CD14-positive monocyte (primary cell): ENCODE measurements at regions not wholly inside any gene's neighbourhood (a gene's known extent, or its start where the extent isn't known, plus 50 kb on each side); places are given as distances from the start of the nearest gene placed in this dataset.

ENCODE experiments used
- DNase-seq, 3 donors: peaks; one replicate each; pipeline ENCODE4 v3.0.0-alpha.2; 2011 to 2022
- H2AFZ ChIP-seq: 2 replicates; pipeline ENCODE4 v1.6.0; 2012; ENCODE audit warnings: mild to moderate bottlenecking, low read depth, low read length, inconsistent platforms; ENCODE audit not compliant: insufficient read depth, poor library complexity, severe bottlenecking
- H3K27ac ChIP-seq, 2 donors: 1 replicate in 1 of 2; 2 replicates in 1 of 2; pipeline ENCODE4 v1.5.1; 2012 to 2013; ENCODE audit warnings: low read length in 2 of 2, control low read depth in 1 of 2, inconsistent platforms in 1 of 2, low read depth in 1 of 2, mild to moderate bottlenecking in 1 of 2
- H3K27me3 ChIP-seq, 2 donors: one replicate each; pipeline versions ENCODE4 v1.6.0 to v1.6.1; 2011 to 2013; ENCODE audit warnings: low read length in 2 of 2; ENCODE audit not compliant: control insufficient read depth in 2 of 2, insufficient read depth in 2 of 2
- H3K36me3 ChIP-seq, 2 donors: replicated peaks in 1 of 2; 1 replicate in 1 of 2; 2 replicates in 1 of 2; pipeline versions ENCODE4 v1.5.1 to v1.6.1; 2012 to 2013; ENCODE audit warnings: low read length in 2 of 2, control low read depth in 1 of 2, inconsistent platforms in 1 of 2, mild to moderate bottlenecking in 1 of 2; ENCODE audit not compliant: insufficient read depth in 2 of 2, control insufficient read depth in 1 of 2
- H3K4me1 ChIP-seq, 2 donors: 1 replicate in 1 of 2; 2 replicates in 1 of 2; pipeline versions ENCODE4 v1.5.1 to v1.6.1; 2012 to 2013; ENCODE audit warnings: low read length in 2 of 2, control low read depth in 1 of 2, inconsistent platforms in 1 of 2, mild to moderate bottlenecking in 1 of 2, moderate library complexity in 1 of 2; ENCODE audit not compliant: insufficient read depth in 2 of 2, control insufficient read depth in 1 of 2
- H3K4me2 ChIP-seq: replicated peaks from 2 replicates; pipeline ENCODE3; 2012; ENCODE audit warnings: low read length, moderate library complexity, mild to moderate bottlenecking; ENCODE audit not compliant: poor library complexity, severe bottlenecking; ENCODE audit errors: extremely low read depth
- H3K4me3 ChIP-seq, 3 experiments: fragments of 200-600 bp in 1 of 3; sonication (generic) in 1 of 3; replicated peaks in 1 of 3; 1 replicate in 2 of 3; 2 replicates in 1 of 3; pipeline ENCODE4 v1.5.1; 2011 to 2013; ENCODE audit warnings: low read length in 3 of 3, mild to moderate bottlenecking in 3 of 3, control low read depth in 2 of 3, low read depth in 2 of 3, inconsistent platforms in 1 of 3, moderate library complexity in 1 of 3
- H3K79me2 ChIP-seq: 2 replicates; pipeline ENCODE4 v1.6.0; 2012; ENCODE audit warnings: mild to moderate bottlenecking, control low read depth, inconsistent platforms, low read length, moderate library complexity; ENCODE audit not compliant: insufficient read depth
- H3K9ac ChIP-seq: 2 replicates; pipeline ENCODE4 v1.6.0; 2017; ENCODE audit warnings: low read length, mild to moderate bottlenecking; ENCODE audit not compliant: insufficient read depth, poor library complexity, severe bottlenecking
- H3K9me3 ChIP-seq, 2 donors: replicated peaks in 1 of 2; 1 replicate in 1 of 2; 2 replicates in 1 of 2; pipeline versions ENCODE4 v1.5.1 to v1.6.1; 2012 to 2013; ENCODE audit warnings: low read length in 2 of 2, control low read depth in 1 of 2; ENCODE audit not compliant: control insufficient read depth in 1 of 2, insufficient read depth in 1 of 2
- H4K20me1 ChIP-seq: 2 replicates; pipeline ENCODE4 v1.6.0; 2012; ENCODE audit warnings: mild to moderate bottlenecking, low read length, control low read depth, moderate library complexity; ENCODE audit not compliant: insufficient read depth
- H3K27ac Mint-ChIP-seq, 7 donors: one replicate each; pipeline ENCODE4 v1.8.0; 2020; ENCODE audit warnings: mild to moderate bottlenecking in 7 of 7, mixed read lengths in 7 of 7, moderate library complexity in 6 of 7, inconsistent platforms in 2 of 7
- H3K27me3 Mint-ChIP-seq, 3 donors: one replicate each; pipeline ENCODE4 v1.8.0; 2021 to 2022; ENCODE audit warnings: low read depth in 3 of 3, mild to moderate bottlenecking in 3 of 3, mixed read lengths in 3 of 3, moderate library complexity in 3 of 3, inconsistent platforms in 1 of 3
- H3K36me3 Mint-ChIP-seq, 2 donors: one replicate each; pipeline ENCODE4 v1.8.0; 2020; ENCODE audit warnings: mixed read lengths in 2 of 2, inconsistent platforms in 1 of 2, mild to moderate bottlenecking in 1 of 2
- H3K4me1 Mint-ChIP-seq: one replicate; pipeline ENCODE4 v1.8.0; 2020; ENCODE audit warnings: mild to moderate bottlenecking, mixed read lengths
- H3K4me3 Mint-ChIP-seq, 2 donors: one replicate each; pipeline ENCODE4 v1.8.0; 2020; ENCODE audit warnings: mild to moderate bottlenecking in 2 of 2, mixed read lengths in 2 of 2, moderate library complexity in 1 of 2
- H3K9me3 Mint-ChIP-seq, 7 donors: one replicate each; pipeline ENCODE4 v1.8.0; 2020 to 2022; ENCODE audit warnings: mixed read lengths in 7 of 7, mild to moderate bottlenecking in 6 of 7, moderate library complexity in 6 of 7, inconsistent platforms in 2 of 7
- WGBS: methylation state at CpG from one replicate; pipeline ENCODE4 v1.1.5; 2013; ENCODE audit warnings: missing lambda C conversion rate; ENCODE audit not compliant: insufficient coverage; 5-methylcytosine and 5-hydroxymethylcytosine counted together
- intact Hi-C, 2 donors: fragments of 100-400 bp; cut with micrococcal nuclease; formaldehyde crosslinking; loops; one replicate each; pipeline versions ENCODE4 v1.15.0 to v1.15.1; 2023
- TF ChIP-seq, protein P1 (sequence below): fragments of 200-600 bp; IDR thresholded peaks from one replicate; pipeline ENCODE4 v1.8.0; 2022; ENCODE audit warnings: antibody characterized with exemption, mild to moderate bottlenecking

DNA sequence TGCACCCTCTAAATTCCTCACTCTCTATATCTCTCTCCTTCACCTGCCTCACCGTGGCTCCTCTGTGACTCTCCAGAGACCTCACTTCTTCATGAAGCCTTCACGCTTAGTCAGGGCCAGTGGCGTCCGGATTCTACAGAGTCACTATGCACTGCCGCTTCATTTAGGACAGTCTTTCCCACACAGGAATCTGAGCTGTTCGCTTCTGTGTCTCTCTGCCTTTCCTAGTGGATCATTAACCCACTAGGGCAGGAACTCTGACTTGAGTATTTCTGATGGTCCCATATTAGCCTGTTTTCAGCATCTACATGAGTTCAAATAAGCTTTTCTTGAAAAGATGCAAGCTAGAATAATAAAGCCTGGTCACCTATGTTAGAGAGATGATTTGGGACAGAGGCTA, 180.2 kb upstream of the DOK6 start:
- H3K4me2 ChIP-seq, result no peak overlapping the region
- no peak for DNase-seq
- intact Hi-C loops, result no loop called here
- no peak overlapping the region for H3K9ac ChIP-seq
- no peaks in the 10 kb centered on the region for H3K4me1 Mint-ChIP-seq
- H3K27ac ChIP-seq, result no peak overlapping the region
- peaks cover 0 to 3% of the 10 kb centered on the region in 2 donors for H3K9me3 ChIP-seq
- H4K20me1 ChIP-seq, result no peaks in the 10 kb centered on the region
- peaks cover 0 to 10% (median 3%) of the 10 kb centered on the region in 7 donors for H3K9me3 Mint-ChIP-seq
- peaks cover 0 to 1% (median 0%) of the 10 kb centered on the region in 3 donors for H3K27me3 Mint-ChIP-seq
- H2AFZ ChIP-seq, result no peak overlapping the region
- H3K27me3 ChIP-seq, result no peaks in the 10 kb centered on the region
- H3K4me3 ChIP-seq, result no peak overlapping the region
- H3K4me1 ChIP-seq, result no peaks in the 10 kb centered on the region
- no peaks in the 10 kb centered on the region for H3K36me3 ChIP-seq
- H3K36me3 Mint-ChIP-seq, result no peaks in the 10 kb centered on the region
- no peaks in the 10 kb centered on the region for H3K79me2 ChIP-seq
- WGBS, result 92% methylated on average over 6 of the region's 6 CpGs
- TF ChIP-seq, protein P1, sequence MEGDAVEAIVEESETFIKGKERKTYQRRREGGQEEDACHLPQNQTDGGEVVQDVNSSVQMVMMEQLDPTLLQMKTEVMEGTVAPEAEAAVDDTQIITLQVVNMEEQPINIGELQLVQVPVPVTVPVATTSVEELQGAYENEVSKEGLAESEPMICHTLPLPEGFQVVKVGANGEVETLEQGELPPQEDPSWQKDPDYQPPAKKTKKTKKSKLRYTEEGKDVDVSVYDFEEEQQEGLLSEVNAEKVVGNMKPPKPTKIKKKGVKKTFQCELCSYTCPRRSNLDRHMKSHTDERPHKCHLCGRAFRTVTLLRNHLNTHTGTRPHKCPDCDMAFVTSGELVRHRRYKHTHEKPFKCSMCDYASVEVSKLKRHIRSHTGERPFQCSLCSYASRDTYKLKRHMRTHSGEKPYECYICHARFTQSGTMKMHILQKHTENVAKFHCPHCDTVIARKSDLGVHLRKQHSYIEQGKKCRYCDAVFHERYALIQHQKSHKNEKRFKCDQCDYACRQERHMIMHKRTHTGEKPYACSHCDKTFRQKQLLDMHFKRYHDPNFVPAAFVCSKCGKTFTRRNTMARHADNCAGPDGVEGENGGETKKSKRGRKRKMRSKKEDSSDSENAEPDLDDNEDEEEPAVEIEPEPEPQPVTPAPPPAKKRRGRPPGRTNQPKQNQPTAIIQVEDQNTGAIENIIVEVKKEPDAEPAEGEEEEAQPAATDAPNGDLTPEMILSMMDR, result no peak
- H3K4me3 Mint-ChIP-seq, result no peak overlapping the region
- no peak overlapping the region for H3K27ac Mint-ChIP-seq

DNA sequence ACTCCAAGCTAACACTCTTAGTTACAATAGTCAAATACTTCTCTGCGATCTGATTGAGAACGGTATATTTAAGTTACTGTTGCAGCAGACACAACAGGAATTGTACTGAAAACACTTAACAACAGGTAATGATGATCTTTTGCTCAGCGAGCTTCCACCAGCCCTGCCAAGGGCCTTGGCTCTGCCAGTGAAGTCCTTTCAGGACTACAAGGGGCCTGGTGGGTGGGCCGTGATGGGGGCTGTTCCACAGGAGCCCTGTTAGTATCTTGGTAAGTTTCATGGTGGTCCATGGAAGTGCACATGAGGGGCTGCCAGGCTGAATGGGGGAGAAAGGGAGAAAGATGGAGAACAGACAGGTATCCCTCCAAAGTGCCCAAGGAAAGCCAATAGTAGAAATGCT, 178.6 kb upstream of the DOK6 start:
- no peak overlapping the region for H2AFZ ChIP-seq
- no peak overlapping the region for H3K4me3 ChIP-seq
- no peaks in the 10 kb centered on the region for H3K79me2 ChIP-seq
- peaks cover 0 to 3% of the 10 kb centered on the region in 2 donors for H3K9me3 ChIP-seq
- Mint-ChIP-seq H3K4me3 (no peak overlapping the region), H3K9me3 (peaks cover 0 to 10% (median 2%) of the 10 kb centered on the region in 7 donors), H3K4me1 (no peaks in the 10 kb centered on the region), H3K27ac (no peak overlapping the region), H3K27me3 (peaks cover 0 to 1% (median 0%) of the 10 kb centered on the region in 3 donors), H3K36me3 (no peaks in the 10 kb centered on the region)
- H4K20me1 ChIP-seq, result no peaks in the 10 kb centered on the region
- H3K27me3 ChIP-seq, result no peaks in the 10 kb centered on the region
- WGBS, result 80% methylated on average over 1 of the region's 4 CpGs
- no peak for DNase-seq
- TF ChIP-seq, protein P1, result no peak
- no peaks in the 10 kb centered on the region for H3K36me3 ChIP-seq
- H3K4me1 ChIP-seq, result no peaks in the 10 kb centered on the region
- no peak overlapping the region for H3K9ac ChIP-seq
- no peak overlapping the region for H3K27ac ChIP-seq
- intact Hi-C loops, result no loop called here
- no peak overlapping the region for H3K4me2 ChIP-seq
